Left ventricle myocardium inferior (tissue), 1 donor: ENCODE measurements at regions not wholly inside any gene's neighbourhood (a gene's known extent, or its start where the extent isn't known, plus 50 kb on each side); places are given as distances from the start of the nearest gene placed in this dataset.

Source experiments
- DNase-seq: peaks from one replicate; pipeline ENCODE4 v3.0.0-alpha.2; 2020
- H3K27ac ChIP-seq: fragments of 200-600 bp; replicated peaks from 2 replicates; pipeline ENCODE4 v1.8.0; 2021
- H3K27me3 ChIP-seq: fragments of 200-600 bp; 2 replicates; pipeline ENCODE4 v1.8.0; 2021; ENCODE audit warnings: low read depth
- H3K36me3 ChIP-seq: fragments of 200-600 bp; 2 replicates; pipeline ENCODE4 v1.8.0; 2021
- H3K4me1 ChIP-seq: fragments of 200-600 bp; 2 replicates; pipeline ENCODE4 v1.8.0; 2021
- H3K4me3 ChIP-seq: fragments of 200-600 bp; 2 replicates; pipeline ENCODE4 v1.8.0; 2021; ENCODE audit warnings: mild to moderate bottlenecking, moderate library complexity
- H3K9me3 ChIP-seq: fragments of 200-600 bp; replicated peaks from 2 replicates; pipeline ENCODE4 v1.8.0; 2021
- intact Hi-C: fragments of 100-400 bp; cut with micrococcal nuclease; formaldehyde crosslinking; loops from one replicate; pipeline ENCODE4 v1.11.0; 2022
- TF ChIP-seq, protein P1 (sequence below): fragments of 200-600 bp; IDR thresholded peaks from 2 replicates; pipeline ENCODE4 v1.8.0; 2021; ENCODE audit warnings: antibody characterized with exemption, mild to moderate bottlenecking, borderline replicate concordance
- donor health status: DM: no; HTN: yes; CAD: no; lungs with severe emphysema.

- TF ChIP-seq, protein P1, sequence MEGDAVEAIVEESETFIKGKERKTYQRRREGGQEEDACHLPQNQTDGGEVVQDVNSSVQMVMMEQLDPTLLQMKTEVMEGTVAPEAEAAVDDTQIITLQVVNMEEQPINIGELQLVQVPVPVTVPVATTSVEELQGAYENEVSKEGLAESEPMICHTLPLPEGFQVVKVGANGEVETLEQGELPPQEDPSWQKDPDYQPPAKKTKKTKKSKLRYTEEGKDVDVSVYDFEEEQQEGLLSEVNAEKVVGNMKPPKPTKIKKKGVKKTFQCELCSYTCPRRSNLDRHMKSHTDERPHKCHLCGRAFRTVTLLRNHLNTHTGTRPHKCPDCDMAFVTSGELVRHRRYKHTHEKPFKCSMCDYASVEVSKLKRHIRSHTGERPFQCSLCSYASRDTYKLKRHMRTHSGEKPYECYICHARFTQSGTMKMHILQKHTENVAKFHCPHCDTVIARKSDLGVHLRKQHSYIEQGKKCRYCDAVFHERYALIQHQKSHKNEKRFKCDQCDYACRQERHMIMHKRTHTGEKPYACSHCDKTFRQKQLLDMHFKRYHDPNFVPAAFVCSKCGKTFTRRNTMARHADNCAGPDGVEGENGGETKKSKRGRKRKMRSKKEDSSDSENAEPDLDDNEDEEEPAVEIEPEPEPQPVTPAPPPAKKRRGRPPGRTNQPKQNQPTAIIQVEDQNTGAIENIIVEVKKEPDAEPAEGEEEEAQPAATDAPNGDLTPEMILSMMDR = no peak
- H3K4me1 ChIP-seq = no peaks in the 10 kb centered on the region
- intact Hi-C loops = no loop called here
- H3K27ac ChIP-seq = no peak overlapping the region
- no peaks in the 10 kb centered on the region for H3K27me3 ChIP-seq
- DNase-seq = no peak
- H3K36me3 ChIP-seq = no peaks in the 10 kb centered on the region
- H3K4me3 ChIP-seq = no peak overlapping the region
- peaks cover 5% of the 10 kb centered on the region for H3K9me3 ChIP-seq
These were observed 149.1 kb downstream of the UBE2E3 start for GRCh38 chr2:181129364-181130056.

DNA sequence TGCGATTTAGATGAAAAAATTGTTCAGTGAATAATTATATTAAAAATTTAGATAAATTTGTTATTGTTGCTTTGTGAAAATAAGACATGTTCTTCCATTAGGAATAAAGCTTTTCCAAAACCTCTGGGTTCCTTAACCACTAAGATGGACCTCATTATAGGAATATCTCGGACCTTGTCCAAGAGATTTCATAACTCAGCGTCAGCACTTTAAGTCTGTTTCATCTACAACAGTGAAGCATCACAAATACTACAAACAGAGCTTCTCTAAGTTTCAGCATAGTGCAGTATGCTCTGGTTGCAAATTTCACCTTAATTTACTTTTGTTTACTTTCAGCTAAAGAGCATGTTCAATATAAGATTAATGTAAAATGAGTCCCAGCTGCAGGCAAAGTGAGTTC is 150.3 kb downstream of the UBE2E3 start:
- Histone ChIP-seq H3K36me3 (no peaks in the 10 kb centered on the region), H3K27ac (no peak overlapping the region), H3K4me1 (no peaks in the 10 kb centered on the region), H3K27me3 (no peaks in the 10 kb centered on the region), H3K4me3 (no peak overlapping the region), H3K9me3 (peaks cover 8% of the 10 kb centered on the region)
- no peak for DNase-seq
- intact Hi-C loops = no loop called here
- TF ChIP-seq, protein P1 = no peak

- H3K36me3 ChIP-seq = no peaks in the 10 kb centered on the region
- H3K4me3 ChIP-seq = no peak overlapping the region
- H3K9me3 ChIP-seq = peaks cover 10% of the 10 kb centered on the region
- no peaks in the 10 kb centered on the region for H3K4me1 ChIP-seq
- no peak for DNase-seq
- TF ChIP-seq, protein P1 = no peak
- intact Hi-C loops = no loop called here
- H3K27me3 ChIP-seq = no peaks in the 10 kb centered on the region
- H3K27ac ChIP-seq = no peak overlapping the region
These were observed 151.2 kb downstream of the UBE2E3 start for GRCh38 chr2:181131584-181131983.

DNA sequence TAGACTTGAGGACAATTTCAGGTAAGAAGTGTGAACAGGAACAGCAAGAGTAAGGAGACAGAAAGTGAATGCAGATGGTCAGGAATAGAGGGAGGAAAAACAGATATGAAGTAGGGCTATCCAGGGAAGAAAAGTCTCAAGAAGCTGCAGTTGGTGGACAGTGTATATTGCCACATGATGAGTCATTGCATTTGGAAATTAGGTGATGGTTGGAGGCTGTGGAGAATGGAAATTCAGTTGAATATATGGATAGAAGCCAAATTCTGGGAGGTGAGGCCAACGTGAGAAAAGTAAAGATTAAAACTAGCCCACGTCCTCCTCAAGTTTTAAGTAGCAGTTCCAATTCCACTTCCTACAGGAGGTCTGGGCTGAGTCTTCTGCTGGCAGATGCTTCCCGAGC is 158.4 kb downstream of the UBE2E3 start:
- Histone ChIP-seq H3K4me3 (no peak overlapping the region), H3K27me3 (no peaks in the 10 kb centered on the region), H3K4me1 (no peaks in the 10 kb centered on the region), H3K36me3 (no peaks in the 10 kb centered on the region), H3K9me3 (peaks cover 10% of the 10 kb centered on the region), H3K27ac (no peak overlapping the region)
- intact Hi-C loops = no loop called here
- TF ChIP-seq, protein P1 = no peak
- DNase-seq = no peak

DNA sequence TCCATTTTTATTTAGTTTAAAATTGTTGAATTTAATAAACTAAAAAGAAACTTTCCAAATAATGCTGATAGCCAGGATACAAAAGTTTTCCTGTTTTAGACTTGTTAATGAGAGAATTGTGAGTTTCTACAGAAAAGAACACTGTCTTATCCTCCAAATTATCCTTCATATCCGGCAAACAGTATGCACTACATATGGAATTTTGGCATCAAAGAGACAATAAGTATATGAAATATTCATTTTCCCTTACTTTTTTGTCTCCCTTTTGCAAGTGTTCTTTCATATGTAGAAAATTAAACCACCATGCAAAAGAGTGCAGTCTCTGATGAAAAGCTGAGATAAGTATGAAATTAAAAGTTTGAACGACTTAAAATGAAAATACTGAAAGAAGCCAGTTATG is 159.4 kb downstream of the UBE2E3 start:
- no peaks in the 10 kb centered on the region for H3K36me3 ChIP-seq
- TF ChIP-seq, protein P1 = no peak
- H3K4me1 ChIP-seq = no peaks in the 10 kb centered on the region
- no peak for DNase-seq
- intact Hi-C loops = no loop called here
- no peaks in the 10 kb centered on the region for H3K27me3 ChIP-seq
- H3K9me3 ChIP-seq = peaks cover 3% of the 10 kb centered on the region
- no peak overlapping the region for H3K4me3 ChIP-seq
- H3K27ac ChIP-seq = no peak overlapping the region
